A549 (cell line): ENCODE measurements at regions not wholly inside any gene's neighbourhood (a gene's known extent, or its start where the extent isn't known, plus 50 kb on each side); places are given as distances from the start of the nearest gene placed in this dataset.

ENCODE experiments used
- CEBPB ChIP-seq, 2 experiments: fragments of >200 bp in 1 of 2; sonication (Bioruptor Twin) in 1 of 2; formaldehyde crosslinking in 1 of 2; IDR thresholded peaks; 2 replicates each; pipeline ENCODE4 v1.6.1; 2012 to 2016
- EP300 ChIP-seq, 2 experiments: fragments of >200 bp; sonication (Bioruptor Twin); formaldehyde crosslinking; IDR thresholded peaks; 2 replicates in 1 of 2; 3 replicates in 1 of 2; pipeline ENCODE4 v1.6.1; 2016 to 2017
- FOSL2 ChIP-seq, 2 experiments: fragments of 450-650 bp in 1 of 2; fragments of >200 bp in 1 of 2; sonication (Bioruptor Twin) in 1 of 2; formaldehyde crosslinking; IDR thresholded peaks; 2 replicates each; pipeline versions ENCODE4 v1.5.0 to v1.6.1; 2016 to 2020; ENCODE audit warnings: mild to moderate bottlenecking in 1 of 2, moderate library complexity in 1 of 2
- KDM5A ChIP-seq: fragments of 200-600 bp; sonication (generic); IDR thresholded peaks from 2 replicates; pipeline ENCODE4 v1.6.1; 2016; ENCODE audit warnings: antibody characterized with exemption, mild to moderate bottlenecking
- MAZ ChIP-seq: fragments of 150-350 bp; IDR thresholded peaks from 2 replicates; pipeline ENCODE4 v1.6.1; 2014; ENCODE audit warnings: antibody characterized with exemption, low read depth, low read length, borderline replicate concordance
- MYC ChIP-seq: IDR thresholded peaks from 2 replicates; pipeline ENCODE4 v1.6.1; 2012; ENCODE audit warnings: mild to moderate bottlenecking, inconsistent platforms, low read length, improper control_type of control experiment, borderline replicate concordance
- NFE2L2 ChIP-seq: fragments of 150-350 bp; conservative IDR thresholded peaks from 2 replicates; pipeline ENCODE4 v1.6.1; 2014; ENCODE audit warnings: low read length
- PHF8 ChIP-seq: fragments of 200-600 bp; sonication (generic); IDR thresholded peaks from 2 replicates; pipeline ENCODE4 v1.6.1; 2016; ENCODE audit warnings: low read depth, mild to moderate bottlenecking, antibody characterized with exemption, moderate library complexity, borderline replicate concordance
- POLR2A ChIP-seq: IDR thresholded peaks from 2 replicates; pipeline ENCODE4 v1.6.1; 2012; ENCODE audit warnings: mild to moderate bottlenecking, low read length
- SMC3 ChIP-seq: fragments of >200 bp; sonication (Bioruptor Twin); formaldehyde crosslinking; IDR thresholded peaks from 3 replicates; pipeline ENCODE4 v1.6.1; 2018; ENCODE audit warnings: inconsistent platforms
- TF ChIP-seq, protein P1 (sequence below): IDR thresholded peaks from 2 replicates; pipeline ENCODE4 v1.6.1; 2012
- TF ChIP-seq, protein P2 (sequence below): fragments of >200 bp; sonication (Bioruptor Twin); formaldehyde crosslinking; IDR thresholded peaks from 3 replicates; pipeline ENCODE4 v1.5.1; 2016
- TF ChIP-seq, protein P3 (sequence below): fragments of 450-650 bp; IDR thresholded peaks from 2 replicates; pipeline ENCODE4 v1.6.1; 2014; ENCODE audit warnings: antibody characterized with exemption

DNA sequence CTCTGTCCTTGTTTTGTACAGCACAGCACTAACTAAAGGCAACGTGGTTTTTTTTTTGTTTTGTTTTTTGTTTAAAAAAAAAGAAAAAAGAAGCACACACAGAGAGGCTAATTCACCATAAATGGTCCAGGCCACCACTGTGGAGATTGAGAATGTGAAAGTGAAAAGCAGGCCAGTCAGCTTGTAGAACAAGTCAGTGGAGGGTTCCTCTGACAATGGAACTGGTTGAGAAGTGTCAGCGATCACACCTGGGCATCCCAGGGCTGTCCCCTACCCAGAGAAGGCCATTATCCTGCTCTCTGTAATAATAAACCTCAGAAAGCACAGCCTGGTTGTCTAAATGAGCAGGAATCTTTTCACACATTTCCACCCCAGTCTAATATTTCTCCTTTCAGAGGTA is 119.6 kb upstream of the ZNF438 start:
- TF ChIP-seq FOSL2 (IDR thresholded peaks at IDR 0.05) (no peak), FOSL2 (CRISPR knock-in tag; IDR thresholded peaks at IDR 0.05) (no peak), EP300 (IDR thresholded peaks at IDR 0.05) (no peak), MAZ (no peak), PHF8 (no peak), MYC (no peak), CEBPB (IDR thresholded peaks at IDR 0.05) (no peak), POLR2A (no peak), KDM5A (no peak), NFE2L2 (no peak), SMC3 (no peak)
- TF ChIP-seq, protein P1, sequence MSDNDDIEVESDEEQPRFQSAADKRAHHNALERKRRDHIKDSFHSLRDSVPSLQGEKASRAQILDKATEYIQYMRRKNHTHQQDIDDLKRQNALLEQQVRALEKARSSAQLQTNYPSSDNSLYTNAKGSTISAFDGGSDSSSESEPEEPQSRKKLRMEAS = no peak
- TF ChIP-seq, protein P2, sequence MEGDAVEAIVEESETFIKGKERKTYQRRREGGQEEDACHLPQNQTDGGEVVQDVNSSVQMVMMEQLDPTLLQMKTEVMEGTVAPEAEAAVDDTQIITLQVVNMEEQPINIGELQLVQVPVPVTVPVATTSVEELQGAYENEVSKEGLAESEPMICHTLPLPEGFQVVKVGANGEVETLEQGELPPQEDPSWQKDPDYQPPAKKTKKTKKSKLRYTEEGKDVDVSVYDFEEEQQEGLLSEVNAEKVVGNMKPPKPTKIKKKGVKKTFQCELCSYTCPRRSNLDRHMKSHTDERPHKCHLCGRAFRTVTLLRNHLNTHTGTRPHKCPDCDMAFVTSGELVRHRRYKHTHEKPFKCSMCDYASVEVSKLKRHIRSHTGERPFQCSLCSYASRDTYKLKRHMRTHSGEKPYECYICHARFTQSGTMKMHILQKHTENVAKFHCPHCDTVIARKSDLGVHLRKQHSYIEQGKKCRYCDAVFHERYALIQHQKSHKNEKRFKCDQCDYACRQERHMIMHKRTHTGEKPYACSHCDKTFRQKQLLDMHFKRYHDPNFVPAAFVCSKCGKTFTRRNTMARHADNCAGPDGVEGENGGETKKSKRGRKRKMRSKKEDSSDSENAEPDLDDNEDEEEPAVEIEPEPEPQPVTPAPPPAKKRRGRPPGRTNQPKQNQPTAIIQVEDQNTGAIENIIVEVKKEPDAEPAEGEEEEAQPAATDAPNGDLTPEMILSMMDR = no peak
- TF ChIP-seq, protein P3, sequence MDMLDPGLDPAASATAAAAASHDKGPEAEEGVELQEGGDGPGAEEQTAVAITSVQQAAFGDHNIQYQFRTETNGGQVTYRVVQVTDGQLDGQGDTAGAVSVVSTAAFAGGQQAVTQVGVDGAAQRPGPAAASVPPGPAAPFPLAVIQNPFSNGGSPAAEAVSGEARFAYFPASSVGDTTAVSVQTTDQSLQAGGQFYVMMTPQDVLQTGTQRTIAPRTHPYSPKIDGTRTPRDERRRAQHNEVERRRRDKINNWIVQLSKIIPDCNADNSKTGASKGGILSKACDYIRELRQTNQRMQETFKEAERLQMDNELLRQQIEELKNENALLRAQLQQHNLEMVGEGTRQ = no peak
